ENCODE measurements at regions not wholly inside any gene's neighbourhood (a gene's known extent, or its start where the extent isn't known, plus 50 kb on each side); places are given as distances from the start of the nearest gene placed in this dataset.

GRCh38 chrX:36436361-36436760 is 516.8 kb downstream of the CFAP47 start:
- H3K4me3 ChIP-seq (ENCODE audit: low read depth, low read length), result no peak overlapping the region
- no peak for TF ChIP-seq CTCF (IDR thresholded peaks at IDR 0.05; ENCODE audit: borderline replicate concordance, insufficient read depth, low read depth, low read length)

- no peak for TF ChIP-seq CTCF (IDR thresholded peaks at IDR 0.05; ENCODE audit: borderline replicate concordance, insufficient read depth, low read depth, low read length)
- no peak overlapping the region for H3K4me3 ChIP-seq (ENCODE audit: low read depth, low read length)
Measured at GRCh38 chrX:36443007-36443406, 523.5 kb downstream of the CFAP47 start.

DNA sequence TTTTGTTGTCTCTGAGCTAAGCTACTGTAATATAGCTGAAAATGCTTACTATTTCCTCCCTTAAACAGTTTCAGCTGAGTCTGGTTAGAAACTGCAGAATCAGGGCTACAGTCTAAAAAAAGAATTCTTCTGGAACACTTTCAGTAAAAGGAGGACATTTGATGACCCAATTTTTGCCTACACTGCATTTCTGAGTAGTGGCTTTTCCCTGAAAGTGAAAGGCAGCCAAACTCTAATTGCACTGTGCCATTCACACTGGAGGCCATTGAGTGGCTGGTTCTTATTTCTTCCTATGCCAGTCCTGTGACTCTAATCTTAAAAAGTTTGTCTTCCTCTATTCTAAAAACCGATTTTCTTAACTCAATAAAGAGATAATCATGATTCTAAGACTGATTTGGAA is 526.0 kb downstream of the CFAP47 start:
- H3K4me3 ChIP-seq (ENCODE audit: low read depth, low read length), result no peak overlapping the region
- TF ChIP-seq CTCF (IDR thresholded peaks at IDR 0.05; ENCODE audit: borderline replicate concordance, insufficient read depth, low read depth, low read length), result no peak

GRCh38 chrX:36462142-36462541 is 542.6 kb downstream of the CFAP47 start:
- no peak for TF ChIP-seq CTCF (IDR thresholded peaks at IDR 0.05; ENCODE audit: borderline replicate concordance, insufficient read depth, low read depth, low read length)

GRCh38 chrX:36480441-36480990 is 527.6 kb upstream of the FAM47C start:
- no peak for TF ChIP-seq CTCF (IDR thresholded peaks at IDR 0.05; ENCODE audit: borderline replicate concordance, insufficient read depth, low read depth, low read length)
- H3K4me3 ChIP-seq (ENCODE audit: low read depth, low read length), result no peak overlapping the region

More at GRCh38 chrX:36462142-36462541, 542.6 kb downstream of the CFAP47 start:
- H3K4me3 ChIP-seq (ENCODE audit: low read depth, low read length), result no peak overlapping the region

- H3K4me3 ChIP-seq (ENCODE audit: low read depth, low read length), result no peak overlapping the region
- no peak for TF ChIP-seq CTCF (IDR thresholded peaks at IDR 0.05; ENCODE audit: borderline replicate concordance, insufficient read depth, low read depth, low read length)
Measured at GRCh38 chrX:36501169-36501702, 506.9 kb upstream of the FAM47C start.

DNA sequence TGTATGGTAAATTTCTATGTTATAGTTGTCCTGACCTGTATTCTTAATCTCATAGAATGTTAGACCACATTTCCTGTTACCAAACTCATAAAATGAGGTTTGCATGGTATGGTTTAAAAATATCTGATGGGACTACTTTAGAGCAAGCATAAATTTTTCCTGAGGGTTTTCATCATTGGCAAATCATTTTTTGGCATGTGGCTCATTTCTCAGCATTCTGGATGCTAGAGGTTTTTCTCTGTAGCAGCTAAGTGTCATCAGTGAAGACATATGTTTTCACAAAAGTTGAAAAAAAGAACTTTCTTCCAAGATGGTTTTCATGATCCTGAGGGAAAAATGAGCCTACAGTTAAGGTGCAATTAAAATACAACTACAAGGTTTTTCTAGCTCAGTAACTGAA is 503.5 kb upstream of the FAM47C start:
- TF ChIP-seq CTCF (IDR thresholded peaks at IDR 0.05; ENCODE audit: borderline replicate concordance, insufficient read depth, low read depth, low read length), result no peak
- no peak overlapping the region for H3K4me3 ChIP-seq (ENCODE audit: low read depth, low read length)

Measured in GM12875 (cell line).